HFF-Myc (cell line): ENCODE measurements at regions not wholly inside any gene's neighbourhood (a gene's known extent, or its start where the extent isn't known, plus 50 kb on each side); places are given as distances from the start of the nearest gene placed in this dataset.
"Not testable (repeated sequence)": the region's sequence is repeated elsewhere in the genome, so short reads cannot be mapped to it uniquely, and the experiment has no call there.

Source experiments
- DNase-seq: peaks from one replicate; pipeline ENCODE4 v3.0.0-alpha.2; 2011; ENCODE audit warnings: low read depth; ENCODE audit errors: extremely low read depth
- H3K4me3 ChIP-seq: replicated peaks from 2 replicates; pipeline ENCODE4 v1.5.1; 2011; ENCODE audit warnings: low read depth, mild to moderate bottlenecking, control low read depth, low read length
- TF ChIP-seq, protein P1 (sequence below): IDR thresholded peaks from 2 replicates; pipeline ENCODE4 v1.5.1; 2012; ENCODE audit warnings: mild to moderate bottlenecking, low read depth, low read length, control low read depth; ENCODE audit errors: missing control alignments

GRCh38 chr5:63201738-63202137 lies 623.1 kb downstream of the LRRC70 start:
- DNase-seq = no peak
- TF ChIP-seq, protein P1, sequence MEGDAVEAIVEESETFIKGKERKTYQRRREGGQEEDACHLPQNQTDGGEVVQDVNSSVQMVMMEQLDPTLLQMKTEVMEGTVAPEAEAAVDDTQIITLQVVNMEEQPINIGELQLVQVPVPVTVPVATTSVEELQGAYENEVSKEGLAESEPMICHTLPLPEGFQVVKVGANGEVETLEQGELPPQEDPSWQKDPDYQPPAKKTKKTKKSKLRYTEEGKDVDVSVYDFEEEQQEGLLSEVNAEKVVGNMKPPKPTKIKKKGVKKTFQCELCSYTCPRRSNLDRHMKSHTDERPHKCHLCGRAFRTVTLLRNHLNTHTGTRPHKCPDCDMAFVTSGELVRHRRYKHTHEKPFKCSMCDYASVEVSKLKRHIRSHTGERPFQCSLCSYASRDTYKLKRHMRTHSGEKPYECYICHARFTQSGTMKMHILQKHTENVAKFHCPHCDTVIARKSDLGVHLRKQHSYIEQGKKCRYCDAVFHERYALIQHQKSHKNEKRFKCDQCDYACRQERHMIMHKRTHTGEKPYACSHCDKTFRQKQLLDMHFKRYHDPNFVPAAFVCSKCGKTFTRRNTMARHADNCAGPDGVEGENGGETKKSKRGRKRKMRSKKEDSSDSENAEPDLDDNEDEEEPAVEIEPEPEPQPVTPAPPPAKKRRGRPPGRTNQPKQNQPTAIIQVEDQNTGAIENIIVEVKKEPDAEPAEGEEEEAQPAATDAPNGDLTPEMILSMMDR = no peak

GRCh38 chr5:63194126-63194525 lies 615.5 kb downstream of the LRRC70 start:
- no peak for DNase-seq
- TF ChIP-seq, protein P1 = no peak
- H3K4me3 ChIP-seq = no peak overlapping the region

More at GRCh38 chr5:63201738-63202137, 623.1 kb downstream of the LRRC70 start:
- no peak overlapping the region for H3K4me3 ChIP-seq

- DNase-seq, H3K4me3 ChIP-seq: not testable (repeated sequence)
Observed at GRCh38 chr5:63180190-63180589, 601.6 kb downstream of the LRRC70 start.

- H3K4me3 ChIP-seq = no peak overlapping the region
- DNase-seq = no peak
- TF ChIP-seq, protein P1 = no peak
Observed at GRCh38 chr5:63175850-63176249, 597.2 kb downstream of the LRRC70 start.

DNA sequence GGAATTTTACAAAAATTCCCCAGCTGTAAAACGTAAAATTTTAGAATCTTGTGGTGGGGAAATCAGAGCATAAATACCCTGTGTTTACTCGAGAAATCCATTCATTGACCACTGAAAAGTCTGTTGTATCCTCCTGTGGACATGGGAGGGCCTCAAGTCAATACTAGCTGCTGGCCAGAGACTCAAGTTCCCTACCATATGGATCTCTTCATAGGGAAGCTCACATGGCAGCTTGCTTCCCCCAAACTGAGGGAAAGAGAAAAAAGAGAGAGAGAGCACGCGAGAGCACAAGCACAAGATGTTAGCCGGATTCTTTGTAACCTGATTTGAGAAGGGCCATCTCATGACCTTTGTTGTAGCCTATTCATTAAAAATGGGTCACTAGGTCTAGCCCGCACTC lies 591.9 kb downstream of the LRRC70 start:
- no peak overlapping the region for H3K4me3 ChIP-seq
- no peak for DNase-seq
- TF ChIP-seq, protein P1 = no peak

DNA sequence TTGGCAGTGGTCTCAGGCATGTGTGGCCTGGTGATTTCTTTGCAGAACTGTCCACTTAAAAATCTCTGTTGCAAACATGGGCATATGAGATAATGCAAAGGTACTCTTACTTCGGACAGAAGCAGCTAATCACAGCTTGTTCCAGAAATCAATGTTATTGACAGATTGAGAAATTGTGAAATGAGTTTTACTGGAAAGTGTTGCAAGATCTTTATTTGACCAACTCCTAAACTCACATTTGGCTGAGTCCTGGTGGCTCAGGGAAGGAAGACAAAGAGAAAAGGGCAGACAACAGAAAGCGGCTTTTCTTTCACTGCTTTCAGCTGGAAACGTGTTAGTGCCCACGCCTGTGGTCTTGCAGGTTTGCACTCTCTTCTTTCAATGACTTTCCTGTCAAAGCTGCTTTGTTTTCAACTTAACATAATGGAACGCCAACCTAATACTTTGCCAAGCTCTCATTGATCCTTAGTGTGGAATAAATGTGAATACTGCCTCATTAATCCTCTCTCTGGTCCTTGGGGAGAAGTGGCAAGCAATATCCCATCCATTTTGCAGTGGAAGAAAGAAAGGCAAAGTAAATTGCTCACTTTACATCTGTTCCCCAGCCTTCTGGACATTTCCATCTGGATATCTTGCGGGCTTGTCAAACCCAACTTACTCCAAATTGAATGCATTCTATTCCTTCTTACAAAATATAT lies 586.4 kb downstream of the LRRC70 start:
- H3K4me3 ChIP-seq = no peak overlapping the region
- TF ChIP-seq, protein P1 = no peak
- DNase-seq = no peak

DNA sequence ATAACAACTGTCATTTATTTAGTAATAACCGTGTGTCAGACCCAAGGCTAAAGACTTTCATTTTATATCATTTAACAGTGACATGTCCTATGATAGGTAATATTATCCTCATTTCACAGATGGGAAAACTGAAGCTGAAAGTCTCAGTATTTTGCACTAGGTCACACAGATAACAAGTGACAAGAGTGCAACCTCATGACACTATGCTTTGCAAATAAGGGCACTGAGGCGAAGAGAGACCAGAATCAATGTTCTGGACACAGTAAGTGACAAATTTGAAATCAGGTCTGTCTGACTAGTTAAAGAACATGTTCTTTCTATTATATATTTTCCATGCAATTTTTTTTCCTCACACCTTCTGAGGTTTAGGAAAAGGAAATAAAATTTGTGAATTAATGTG lies 585.7 kb downstream of the LRRC70 start:
- H3K4me3 ChIP-seq = no peak overlapping the region
- TF ChIP-seq, protein P1 = no peak
- DNase-seq = no peak
